ENCODE measurements at regions not wholly inside any gene's neighbourhood (a gene's known extent, or its start where the extent isn't known, plus 50 kb on each side); places are given as distances from the start of the nearest gene placed in this dataset.

GRCh38 chr4:79027656-79028055 is 88.4 kb upstream of the PAQR3 start:
- FAIRE-seq: no peak
- DNase-seq (ENCODE audit: low spot score): no peak

- DNase-seq (ENCODE audit: low spot score) (no peak), FAIRE-seq (no peak)
Observed at GRCh38 chr4:79025170-79025569, 85.9 kb upstream of the PAQR3 start.

- FAIRE-seq: no peak
Observed at GRCh38 chr4:79023799-79024770, 84.8 kb upstream of the PAQR3 start.

GRCh38 chr4:79022529-79022928 is 83.3 kb upstream of the PAQR3 start:
- no peak for FAIRE-seq
- no peak for DNase-seq (ENCODE audit: low spot score)

More at GRCh38 chr4:79023799-79024770, 84.8 kb upstream of the PAQR3 start:
- DNase-seq (ENCODE audit: low spot score): no peak

GRCh38 chr4:79017481-79017880 is 78.2 kb upstream of the PAQR3 start:
- DNase-seq (ENCODE audit: low spot score): no peak
- FAIRE-seq: no peak

GRCh38 chr4:79016878-79017277 is 77.6 kb upstream of the PAQR3 start:
- DNase-seq (ENCODE audit: low spot score) (no peak), FAIRE-seq (no peak)

- FAIRE-seq (no peak), DNase-seq (ENCODE audit: low spot score) (no peak)
Observed at GRCh38 chr4:79015411-79015810, 76.2 kb upstream of the PAQR3 start.

- no peak for FAIRE-seq
- DNase-seq (ENCODE audit: low spot score): no peak
Observed at GRCh38 chr4:79014230-79014629, 75.0 kb upstream of the PAQR3 start.

- FAIRE-seq: no peak
- DNase-seq (ENCODE audit: low spot score): no peak
Observed at GRCh38 chr4:79013756-79014155, 74.5 kb upstream of the PAQR3 start.

- DNase-seq (ENCODE audit: low spot score): no peak
- no peak for FAIRE-seq
Observed at GRCh38 chr4:78990938-78991810, 51.9 kb upstream of the PAQR3 start.

GRCh38 chr4:78989697-78990270 is 50.5 kb upstream of the PAQR3 start:
- DNase-seq (ENCODE audit: low spot score): no peak
- no peak for FAIRE-seq

Data from RCC 7860 (cell line).